Mesothelial cell of epicardium (in vitro differentiated cells): ENCODE measurements at regions not wholly inside any gene's neighbourhood (a gene's known extent, or its start where the extent isn't known, plus 50 kb on each side); places are given as distances from the start of the nearest gene placed in this dataset.

Source experiments
- DNase-seq, 2 experiments: peaks; one replicate each; pipeline ENCODE4 v3.0.0; 2021; ENCODE audit warnings: low spot score in 2 of 2; ENCODE audit not compliant: unreplicated experiment in 2 of 2
- H3K27ac Mint-ChIP-seq: 2 replicates; pipeline ENCODE4 v1.8.0; 2021; ENCODE audit warnings: mixed read lengths
- H3K27me3 Mint-ChIP-seq: 2 replicates; pipeline ENCODE4 v1.8.0; 2021; ENCODE audit warnings: low read depth, mixed read lengths
- H3K36me3 Mint-ChIP-seq: 2 replicates; pipeline ENCODE4 v1.8.0; 2021; ENCODE audit warnings: mixed read lengths
- H3K4me1 Mint-ChIP-seq: 2 replicates; pipeline ENCODE4 v1.8.0; 2021; ENCODE audit warnings: mixed read lengths
- H3K4me3 Mint-ChIP-seq: 2 replicates; pipeline ENCODE4 v1.8.0; 2021; ENCODE audit warnings: mild to moderate bottlenecking, moderate library complexity, mixed read lengths
- H3K9me3 Mint-ChIP-seq: 2 replicates; pipeline ENCODE4 v1.8.0; 2021; ENCODE audit warnings: mixed read lengths
- TF ChIP-seq, protein P1 (sequence below): fragments of 200-600 bp; sonication (generic); IDR thresholded peaks from one replicate; pipeline ENCODE4 v1.5.0; 2021; ENCODE audit warnings: antibody characterized with exemption; ENCODE audit not compliant: unreplicated experiment

DNA sequence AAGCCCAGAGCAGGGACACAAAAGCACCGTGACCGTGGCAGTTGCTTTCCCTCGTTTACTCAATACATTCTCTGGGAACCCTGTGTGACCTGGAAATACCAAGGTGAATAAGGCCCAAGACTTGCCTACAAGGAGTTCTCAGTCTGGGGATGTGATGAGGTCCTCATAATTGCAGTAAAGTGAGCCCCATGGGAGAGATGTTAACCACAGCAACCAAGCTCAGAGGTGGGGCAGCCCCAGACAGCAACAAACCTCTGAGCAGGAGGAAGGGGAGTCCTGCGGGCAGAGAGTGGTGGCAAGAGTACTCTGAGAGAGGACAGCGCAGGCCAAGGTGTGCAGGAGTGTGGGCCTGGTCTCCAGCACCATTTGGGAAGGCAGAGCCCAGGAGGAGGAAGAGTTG, 91.6 kb downstream of the TTC32 start:
- DNase-seq, result no peak
- Mint-ChIP-seq H3K4me3 (no peak overlapping the region), H3K4me1 (no peaks in the 10 kb centered on the region), H3K36me3 (no peaks in the 10 kb centered on the region), H3K27ac (no peak overlapping the region), H3K27me3 (no peaks in the 10 kb centered on the region), H3K9me3 (no peaks in the 10 kb centered on the region)
- TF ChIP-seq, protein P1, sequence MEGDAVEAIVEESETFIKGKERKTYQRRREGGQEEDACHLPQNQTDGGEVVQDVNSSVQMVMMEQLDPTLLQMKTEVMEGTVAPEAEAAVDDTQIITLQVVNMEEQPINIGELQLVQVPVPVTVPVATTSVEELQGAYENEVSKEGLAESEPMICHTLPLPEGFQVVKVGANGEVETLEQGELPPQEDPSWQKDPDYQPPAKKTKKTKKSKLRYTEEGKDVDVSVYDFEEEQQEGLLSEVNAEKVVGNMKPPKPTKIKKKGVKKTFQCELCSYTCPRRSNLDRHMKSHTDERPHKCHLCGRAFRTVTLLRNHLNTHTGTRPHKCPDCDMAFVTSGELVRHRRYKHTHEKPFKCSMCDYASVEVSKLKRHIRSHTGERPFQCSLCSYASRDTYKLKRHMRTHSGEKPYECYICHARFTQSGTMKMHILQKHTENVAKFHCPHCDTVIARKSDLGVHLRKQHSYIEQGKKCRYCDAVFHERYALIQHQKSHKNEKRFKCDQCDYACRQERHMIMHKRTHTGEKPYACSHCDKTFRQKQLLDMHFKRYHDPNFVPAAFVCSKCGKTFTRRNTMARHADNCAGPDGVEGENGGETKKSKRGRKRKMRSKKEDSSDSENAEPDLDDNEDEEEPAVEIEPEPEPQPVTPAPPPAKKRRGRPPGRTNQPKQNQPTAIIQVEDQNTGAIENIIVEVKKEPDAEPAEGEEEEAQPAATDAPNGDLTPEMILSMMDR, result no peak

DNA sequence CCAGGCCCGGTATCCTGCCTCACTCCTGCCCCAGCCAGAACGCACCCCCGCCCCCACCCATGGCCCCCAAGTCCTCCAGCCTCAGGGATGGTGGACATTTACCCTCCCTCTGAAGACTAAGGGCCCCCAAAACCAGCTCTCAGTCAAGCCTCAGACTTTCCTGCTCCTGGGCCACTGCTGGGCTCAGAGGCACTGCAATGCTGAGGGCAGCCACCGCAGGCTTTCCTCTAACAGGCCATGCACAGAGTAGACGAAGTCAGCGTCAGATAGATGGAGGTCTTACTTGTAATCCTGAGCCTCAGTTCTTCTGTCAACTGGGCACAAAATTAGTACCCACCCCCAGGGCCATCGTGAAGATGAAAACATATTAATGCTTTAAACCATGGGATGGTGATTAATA, 92.6 kb downstream of the TTC32 start:
- H3K4me3 Mint-ChIP-seq, result no peak overlapping the region
- no peaks in the 10 kb centered on the region for H3K9me3 Mint-ChIP-seq
- no peak overlapping the region for H3K27ac Mint-ChIP-seq
- TF ChIP-seq, protein P1, result no peak
- no peaks in the 10 kb centered on the region for H3K27me3 Mint-ChIP-seq
- no peaks in the 10 kb centered on the region for H3K36me3 Mint-ChIP-seq
- H3K4me1 Mint-ChIP-seq, result no peaks in the 10 kb centered on the region
- no peak for DNase-seq

DNA sequence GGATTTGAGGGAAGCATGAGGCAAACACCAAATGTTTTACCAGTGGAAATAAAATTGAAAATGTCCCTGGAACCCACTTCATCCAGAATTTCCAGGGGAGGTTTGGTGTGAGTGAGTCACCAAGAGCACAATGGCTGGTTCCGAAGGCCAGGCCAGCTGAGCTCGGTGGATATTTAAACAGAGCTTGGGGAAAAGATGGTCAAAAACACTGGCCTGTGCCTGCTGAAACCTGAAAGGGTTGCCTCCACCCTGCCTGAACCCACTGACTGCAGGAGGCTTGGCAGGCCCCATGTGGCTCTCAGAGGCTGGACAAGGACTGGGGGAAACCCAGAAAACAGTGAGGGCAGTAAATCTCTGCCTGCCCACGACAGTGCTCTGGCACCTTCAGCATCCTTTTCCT, 93.9 kb downstream of the TTC32 start:
- Mint-ChIP-seq H3K36me3 (no peaks in the 10 kb centered on the region), H3K4me1 (peaks cover 4% of the 10 kb centered on the region), H3K27ac (no peak overlapping the region), H3K27me3 (no peaks in the 10 kb centered on the region), H3K4me3 (no peak overlapping the region), H3K9me3 (no peaks in the 10 kb centered on the region)
- TF ChIP-seq, protein P1, result no peak
- DNase-seq, result no peak

DNA sequence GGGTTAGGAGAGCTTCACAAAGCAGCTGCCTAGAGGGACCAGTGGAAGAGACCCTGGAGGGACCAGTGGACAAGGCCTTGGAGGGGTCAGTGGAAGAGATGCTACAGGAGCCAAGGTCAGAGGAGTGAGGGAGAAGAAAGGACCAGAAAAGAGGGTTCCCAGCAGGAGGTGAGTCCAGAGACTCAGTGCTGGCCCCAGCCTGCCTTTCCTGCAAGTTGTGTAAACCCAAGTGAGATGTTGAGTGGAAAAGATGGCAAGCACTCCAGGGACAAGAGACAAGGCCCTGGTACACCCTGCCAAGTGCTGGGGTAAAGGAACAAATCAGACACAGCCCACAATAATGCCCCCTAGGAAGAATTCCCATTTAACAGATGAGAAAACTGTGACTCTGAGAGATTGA, 94.4 kb downstream of the TTC32 start:
- Mint-ChIP-seq H3K4me3 (no peak overlapping the region), H3K36me3 (no peaks in the 10 kb centered on the region), H3K4me1 (peaks cover 5% of the 10 kb centered on the region), H3K27ac (no peak overlapping the region), H3K27me3 (no peaks in the 10 kb centered on the region), H3K9me3 (no peaks in the 10 kb centered on the region)
- TF ChIP-seq, protein P1, result no peak
- no peak for DNase-seq

DNA sequence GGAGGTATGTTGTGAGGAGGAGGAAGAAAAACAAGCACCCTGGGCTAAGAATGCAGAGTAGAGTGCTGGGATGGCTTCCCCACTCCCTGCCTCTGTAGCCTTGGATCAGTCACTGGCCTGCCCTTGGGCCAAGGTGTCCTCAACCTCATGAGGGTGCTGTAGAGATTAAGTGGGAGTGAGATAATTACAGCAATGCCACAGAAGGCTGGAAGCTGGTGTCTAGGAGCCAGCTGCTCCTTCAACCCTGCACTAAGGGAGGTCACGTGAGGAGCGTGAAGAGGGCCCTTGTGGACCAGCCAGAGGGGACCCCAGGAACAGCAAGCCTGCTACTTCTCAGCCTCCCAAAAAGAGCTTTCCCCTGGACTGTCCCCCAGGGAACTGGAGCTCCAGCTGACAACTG, 95.2 kb downstream of the TTC32 start:
- H3K9me3 Mint-ChIP-seq, result no peaks in the 10 kb centered on the region
- TF ChIP-seq, protein P1, result no peak
- H3K4me1 Mint-ChIP-seq, result peaks cover 6% of the 10 kb centered on the region
- H3K27me3 Mint-ChIP-seq, result no peaks in the 10 kb centered on the region
- H3K36me3 Mint-ChIP-seq, result no peaks in the 10 kb centered on the region
- no peak for DNase-seq
- H3K4me3 Mint-ChIP-seq, result no peak overlapping the region
- no peak overlapping the region for H3K27ac Mint-ChIP-seq

DNA sequence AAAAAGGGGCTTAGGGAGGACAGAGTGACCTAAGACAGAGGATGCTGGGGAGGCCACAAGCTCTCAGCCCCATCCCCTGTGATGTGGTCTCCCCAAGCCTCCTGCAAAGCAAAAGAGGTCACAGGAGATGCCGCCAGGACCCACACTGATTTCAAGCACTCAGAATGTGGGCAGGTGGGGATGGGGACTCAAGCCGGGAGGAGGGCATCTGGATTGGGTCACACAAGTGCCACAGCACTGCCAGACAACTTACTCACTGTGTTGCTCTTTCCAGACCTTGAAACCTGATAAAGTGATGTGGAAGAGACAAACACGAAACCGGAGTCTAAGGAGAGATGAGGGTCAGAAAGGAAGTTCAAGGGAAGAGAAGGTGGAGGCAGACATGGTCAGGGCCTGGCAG, 95.7 kb downstream of the TTC32 start:
- TF ChIP-seq, protein P1, result no peak
- Mint-ChIP-seq H3K4me1 (peaks cover 10% of the 10 kb centered on the region), H3K9me3 (no peaks in the 10 kb centered on the region), H3K27me3 (no peaks in the 10 kb centered on the region), H3K4me3 (no peak overlapping the region), H3K27ac (no peak overlapping the region), H3K36me3 (no peaks in the 10 kb centered on the region)
- DNase-seq, result no peak
